Neural cell (in vitro differentiated cells): ENCODE measurements at regions not wholly inside any gene's neighbourhood (a gene's known extent, or its start where the extent isn't known, plus 50 kb on each side); places are given as distances from the start of the nearest gene placed in this dataset.

ENCODE experiments used
- H2AFZ ChIP-seq: fragments of 200-600, 300-800 bp; sonication (generic), shearing (Covaris generic); 2 replicates; pipeline ENCODE4 v1.6.0; 2014; ENCODE audit warnings: low read depth, mild to moderate bottlenecking, antibody characterized with exemption, low read length, moderate library complexity
- H3F3A ChIP-seq: fragments of 200-600 bp; shearing (Covaris generic); 2 replicates; pipeline ENCODE4 v1.6.1; 2016; ENCODE audit warnings: mild to moderate bottlenecking, moderate library complexity, mixed read lengths, antibody characterized with exemption, low read length; ENCODE audit not compliant: insufficient read depth, poor library complexity, severe bottlenecking
- H3K27ac ChIP-seq: fragments of 200-600, 300-800 bp; sonication (generic), shearing (Covaris generic); 2 replicates; pipeline ENCODE4 v1.5.1; 2014; ENCODE audit warnings: mild to moderate bottlenecking, low read length, moderate library complexity
- H3K27me3 ChIP-seq: fragments of 300-800, 200-600 bp; sonication (generic), shearing (Covaris generic); 2 replicates; pipeline ENCODE4 v1.6.0; 2014; ENCODE audit warnings: mild to moderate bottlenecking, low read depth, low read length, moderate library complexity; ENCODE audit not compliant: insufficient read depth
- H3K36me3 ChIP-seq: fragments of 300-800, 200-600 bp; sonication (generic), shearing (Covaris generic); 2 replicates; pipeline ENCODE4 v1.5.1; 2014; ENCODE audit warnings: mild to moderate bottlenecking, antibody characterized with exemption, low read length, moderate library complexity; ENCODE audit not compliant: insufficient read depth
- H3K4me2 ChIP-seq: fragments of 300-800, 200-600 bp; sonication (generic), shearing (Covaris generic); 2 replicates; pipeline ENCODE4 v1.6.0; 2014; ENCODE audit warnings: mild to moderate bottlenecking, low read length
- H3K4me3 ChIP-seq: fragments of 300-800, 200-600 bp; sonication (generic), shearing (Covaris generic); 2 replicates; pipeline ENCODE4 v1.5.1; 2014; ENCODE audit warnings: mild to moderate bottlenecking, low read length, moderate library complexity
- H3K79me2 ChIP-seq: fragments of 200-600 bp; shearing (Covaris generic); replicated peaks from 2 replicates; pipeline ENCODE4 v1.6.0; 2014; ENCODE audit warnings: mild to moderate bottlenecking, low read length, moderate library complexity; ENCODE audit not compliant: insufficient read depth
- H3K9ac ChIP-seq: fragments of 300-800, 200-600 bp; sonication (generic), shearing (Covaris generic); 2 replicates; pipeline ENCODE4 v1.6.1; 2016; ENCODE audit warnings: mild to moderate bottlenecking, low read length, mixed read lengths
- H3K9me2 ChIP-seq: fragments of 200-600 bp; shearing (Covaris generic); 2 replicates; pipeline ENCODE4 v1.6.1; 2016; ENCODE audit warnings: mild to moderate bottlenecking, low read length, mixed read lengths; ENCODE audit not compliant: insufficient read depth
- H3K9me3 ChIP-seq: fragments of 200-600, 300-800 bp; sonication (generic), shearing (Covaris generic); 2 replicates; pipeline ENCODE4 v1.6.1; 2016; ENCODE audit warnings: mild to moderate bottlenecking, mixed run types, low read length, moderate library complexity, mixed read lengths
- H4K20me1 ChIP-seq: fragments of 200-600 bp; shearing (Covaris generic); 2 replicates; pipeline ENCODE4 v1.6.1; 2016; ENCODE audit warnings: mild to moderate bottlenecking, mixed run types; ENCODE audit not compliant: insufficient read depth
- CTCF ChIP-seq: fragments of 450-650 bp; IDR thresholded peaks from 2 replicates; pipeline ENCODE4 v1.5.1; 2014; ENCODE audit warnings: antibody characterized with exemption, mild to moderate bottlenecking, moderate library complexity; ENCODE audit not compliant: poor library complexity, severe bottlenecking
- EP300 ChIP-seq: fragments of 450-650 bp; conservative IDR thresholded peaks from 2 replicates; pipeline ENCODE4 v1.6.1; 2014; ENCODE audit warnings: antibody characterized with exemption, mild to moderate bottlenecking, moderate library complexity; ENCODE audit not compliant: poor library complexity, severe bottlenecking
- EZH2 ChIP-seq: fragments of 200-600, 300-800 bp; shearing (Covaris generic), sonication (generic); IDR thresholded peaks from 2 replicates; pipeline ENCODE4 v1.6.1; 2014; ENCODE audit warnings: antibody characterized with exemption, low read length, borderline replicate concordance, mild to moderate bottlenecking; ENCODE audit not compliant: insufficient read depth, poor library complexity, severe bottlenecking
- MXI1 ChIP-seq: fragments of 450-650 bp; conservative IDR thresholded peaks from 2 replicates; pipeline ENCODE4 v1.6.1; 2014; ENCODE audit warnings: antibody characterized with exemption, mild to moderate bottlenecking; ENCODE audit not compliant: poor library complexity, severe bottlenecking
- POLR2AphosphoS5 ChIP-seq: IDR thresholded peaks from 2 replicates; pipeline ENCODE4 v1.6.1; 2012
- RAD21 ChIP-seq: fragments of 450-650 bp; conservative IDR thresholded peaks from 2 replicates; pipeline ENCODE4 v1.6.1; 2014; ENCODE audit warnings: antibody characterized with exemption, mild to moderate bottlenecking, moderate library complexity
- REST ChIP-seq: IDR thresholded peaks from 2 replicates; pipeline ENCODE4 v1.6.1; 2012; ENCODE audit warnings: borderline replicate concordance
- SMC3 ChIP-seq: fragments of 450-650 bp; conservative IDR thresholded peaks from 2 replicates; pipeline ENCODE4 v1.6.1; 2014; ENCODE audit warnings: antibody characterized with exemption, mild to moderate bottlenecking, moderate library complexity; ENCODE audit not compliant: poor library complexity
- TAF1 ChIP-seq: IDR thresholded peaks from 2 replicates; pipeline ENCODE4 v1.6.1; 2012; ENCODE audit warnings: low read depth

- no peaks in the 10 kb centered on the region for H4K20me1 ChIP-seq
- no peaks in the 10 kb centered on the region for H3K79me2 ChIP-seq
- H3K4me3 ChIP-seq: no peak overlapping the region
- H3K9me2 ChIP-seq: no peaks in the 10 kb centered on the region
- H3K36me3 ChIP-seq: no peaks in the 10 kb centered on the region
- H3K9ac ChIP-seq: no peak overlapping the region
- no peak overlapping the region for H2AFZ ChIP-seq
- no peak for TF ChIP-seq MXI1
- no peak for TF ChIP-seq EZH2
- no peak for TF ChIP-seq RAD21
- no peak for TF ChIP-seq REST
- no peak for TF ChIP-seq EP300
- TF ChIP-seq TAF1: no peak
- no peak for TF ChIP-seq SMC3
- no peak for TF ChIP-seq CTCF
- TF ChIP-seq POLR2AphosphoS5: no peak
- H3F3A ChIP-seq: no peaks in the 10 kb centered on the region
- no peaks in the 10 kb centered on the region for H3K27me3 ChIP-seq
- H3K27ac ChIP-seq: no peak overlapping the region
- no peaks in the 10 kb centered on the region for H3K9me3 ChIP-seq
- H3K4me2 ChIP-seq: no peak overlapping the region
Observed at GRCh38 chr12:17884581-17884980, 205.4 kb downstream of the RERGL start.

- Histone ChIP-seq H3K9ac (no peak overlapping the region), H3K4me3 (no peak overlapping the region), H3K4me2 (no peak overlapping the region), H3K79me2 (no peaks in the 10 kb centered on the region), H3K36me3 (no peaks in the 10 kb centered on the region), H3F3A (no peaks in the 10 kb centered on the region), H3K27ac (no peak overlapping the region), H4K20me1 (no peaks in the 10 kb centered on the region), H3K27me3 (no peaks in the 10 kb centered on the region), H3K9me2 (no peaks in the 10 kb centered on the region), H2AFZ (no peak overlapping the region), H3K9me3 (no peaks in the 10 kb centered on the region)
- TF ChIP-seq TAF1: no peak
- TF ChIP-seq MXI1: no peak
- TF ChIP-seq EP300: no peak
- no peak for TF ChIP-seq REST
- no peak for TF ChIP-seq POLR2AphosphoS5
- TF ChIP-seq RAD21: no peak
- no peak for TF ChIP-seq SMC3
- TF ChIP-seq CTCF: no peak
- no peak for TF ChIP-seq EZH2
Observed at GRCh38 chr12:17878714-17879113, 211.3 kb downstream of the RERGL start.
